Activated CD4-positive, alpha-beta T cell treated with anti-CD3 and anti-CD28 coated beads, Interleukin-2, Interleukin-4, amounts not matched to agents 100 ng/mL and 50 ng/mL, durations not matched to agents 16 hours and 8 hours (primary cell): ENCODE measurements at regions not wholly inside any gene's neighbourhood (a gene's known extent, or its start where the extent isn't known, plus 50 kb on each side); places are given as distances from the start of the nearest gene placed in this dataset.
"Not testable (repeated sequence)": the region's sequence is repeated elsewhere in the genome, so short reads cannot be mapped to it uniquely, and the experiment has no call there.

Source experiments
- DNase-seq: peaks from one replicate; pipeline ENCODE4 v3.0.0-alpha.2; 2020; ENCODE audit warnings: low spot score

GRCh38 chr1:148679050-148679786 is 69.4 kb upstream of the NUDT4B start:
- DNase-seq = peak; percentile 25

- not testable (repeated sequence) for DNase-seq
Measured at GRCh38 chr1:148679787-148680326, 68.7 kb upstream of the NUDT4B start.

- not testable (repeated sequence) for DNase-seq
Measured at GRCh38 chr1:148686735-148687134, 61.8 kb upstream of the NUDT4B start.

- not testable (repeated sequence) for DNase-seq
Measured at GRCh38 chr1:148687376-148687775, 61.2 kb upstream of the NUDT4B start.
